Bronchial epithelial cell (primary cell): ENCODE measurements at regions not wholly inside any gene's neighbourhood (a gene's known extent, or its start where the extent isn't known, plus 50 kb on each side); places are given as distances from the start of the nearest gene placed in this dataset.

Source experiments
- DNase-seq: peaks from one replicate; pipeline ENCODE4 v3.0.0-alpha.2; 2010; ENCODE audit warnings: low read depth
- FAIRE-seq: peaks from 2 replicates; lab custom pipeline; 2011; peaks lifted over from hg19 to GRCh38; lab: Jason Lieb, UNC
- H3K27me3 ChIP-seq: 2 replicates; pipeline ENCODE4 v1.5.1; 2011; ENCODE audit warnings: low read length; ENCODE audit not compliant: control insufficient read depth, insufficient read depth
- H3K36me3 ChIP-seq: 2 replicates; pipeline ENCODE4 v1.5.1; 2011; ENCODE audit warnings: low read length; ENCODE audit not compliant: control insufficient read depth, insufficient read depth
- H3K4me3 ChIP-seq: 2 replicates; pipeline ENCODE4 v1.5.1; 2011; ENCODE audit warnings: mild to moderate bottlenecking, low read depth, low read length, control low read depth
- TF ChIP-seq, protein P1 (sequence below): IDR thresholded peaks from 2 replicates; pipeline ENCODE4 v1.5.1; 2011; ENCODE audit warnings: mild to moderate bottlenecking, moderate library complexity, low read length, control low read depth, inconsistent platforms; ENCODE audit not compliant: insufficient read depth, severe bottlenecking

DNA sequence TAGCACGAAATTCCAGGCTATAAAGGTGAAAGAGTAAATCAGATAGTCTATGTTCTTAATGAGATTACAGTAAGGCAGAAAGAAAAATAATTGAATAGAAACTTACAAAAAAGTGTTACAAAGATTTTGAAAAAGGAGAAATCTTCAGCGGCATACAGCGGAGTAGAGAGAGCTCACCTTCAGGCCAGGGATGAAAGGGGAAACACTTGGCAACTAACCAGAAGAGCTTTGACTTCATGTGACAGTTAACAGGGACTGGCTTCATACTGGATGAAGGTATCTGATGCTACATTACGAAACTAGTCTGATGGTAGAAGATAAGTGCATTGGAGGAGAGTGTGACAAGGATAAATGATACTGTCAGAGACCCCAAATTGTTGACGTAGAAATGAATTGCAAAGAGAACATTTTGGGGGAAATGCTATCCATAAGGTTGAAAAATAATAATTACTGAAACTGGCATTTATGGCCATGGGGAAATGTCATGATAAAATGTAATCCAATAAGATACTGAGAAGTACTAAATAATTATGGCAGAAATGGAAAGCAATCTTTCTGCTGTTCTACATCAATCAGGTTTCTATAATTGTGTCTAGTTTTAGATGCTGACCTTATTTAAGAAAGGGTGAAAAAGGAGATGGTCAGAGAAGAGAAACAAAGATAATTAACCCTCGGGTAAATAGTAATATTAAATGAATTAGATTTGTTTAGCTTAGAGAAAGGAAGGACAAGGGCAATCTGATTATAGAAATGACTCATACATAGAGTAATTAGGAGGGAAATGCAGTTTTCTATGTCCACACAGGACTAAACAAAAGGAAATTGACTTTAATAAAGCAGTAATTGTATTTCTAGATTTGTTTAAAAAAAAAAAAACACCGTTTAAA, 808.7 kb downstream of the NCAM2 start:
- TF ChIP-seq, protein P1, sequence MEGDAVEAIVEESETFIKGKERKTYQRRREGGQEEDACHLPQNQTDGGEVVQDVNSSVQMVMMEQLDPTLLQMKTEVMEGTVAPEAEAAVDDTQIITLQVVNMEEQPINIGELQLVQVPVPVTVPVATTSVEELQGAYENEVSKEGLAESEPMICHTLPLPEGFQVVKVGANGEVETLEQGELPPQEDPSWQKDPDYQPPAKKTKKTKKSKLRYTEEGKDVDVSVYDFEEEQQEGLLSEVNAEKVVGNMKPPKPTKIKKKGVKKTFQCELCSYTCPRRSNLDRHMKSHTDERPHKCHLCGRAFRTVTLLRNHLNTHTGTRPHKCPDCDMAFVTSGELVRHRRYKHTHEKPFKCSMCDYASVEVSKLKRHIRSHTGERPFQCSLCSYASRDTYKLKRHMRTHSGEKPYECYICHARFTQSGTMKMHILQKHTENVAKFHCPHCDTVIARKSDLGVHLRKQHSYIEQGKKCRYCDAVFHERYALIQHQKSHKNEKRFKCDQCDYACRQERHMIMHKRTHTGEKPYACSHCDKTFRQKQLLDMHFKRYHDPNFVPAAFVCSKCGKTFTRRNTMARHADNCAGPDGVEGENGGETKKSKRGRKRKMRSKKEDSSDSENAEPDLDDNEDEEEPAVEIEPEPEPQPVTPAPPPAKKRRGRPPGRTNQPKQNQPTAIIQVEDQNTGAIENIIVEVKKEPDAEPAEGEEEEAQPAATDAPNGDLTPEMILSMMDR = no peak
- FAIRE-seq = no peak

DNA sequence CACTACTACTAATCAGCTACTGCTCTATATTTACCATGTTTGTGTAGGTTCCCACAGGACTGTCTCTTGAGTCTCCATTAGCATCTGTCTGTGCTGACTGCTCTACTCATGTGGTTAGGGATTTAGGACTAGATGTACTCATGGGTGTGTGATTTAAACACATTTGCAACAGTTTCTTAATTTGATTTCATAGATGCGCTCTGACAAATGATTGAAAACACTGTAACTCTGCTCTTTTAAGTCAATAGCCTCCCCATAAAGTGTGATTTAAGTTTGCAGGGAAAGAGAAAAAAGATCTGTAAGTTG, 809.3 kb downstream of the NCAM2 start:
- Histone ChIP-seq H3K4me3 (no peak overlapping the region), H3K27me3 (no peaks in the 10 kb centered on the region), H3K36me3 (no peaks in the 10 kb centered on the region)
- FAIRE-seq = no peak
- TF ChIP-seq, protein P1 = no peak
- no peak for DNase-seq

More for the DNA sequence above, 808.7 kb downstream of the NCAM2 start:
- no peaks in the 10 kb centered on the region for H3K36me3 ChIP-seq
- H3K27me3 ChIP-seq = no peaks in the 10 kb centered on the region
- H3K4me3 ChIP-seq = no peak overlapping the region
- DNase-seq = no peak

DNA sequence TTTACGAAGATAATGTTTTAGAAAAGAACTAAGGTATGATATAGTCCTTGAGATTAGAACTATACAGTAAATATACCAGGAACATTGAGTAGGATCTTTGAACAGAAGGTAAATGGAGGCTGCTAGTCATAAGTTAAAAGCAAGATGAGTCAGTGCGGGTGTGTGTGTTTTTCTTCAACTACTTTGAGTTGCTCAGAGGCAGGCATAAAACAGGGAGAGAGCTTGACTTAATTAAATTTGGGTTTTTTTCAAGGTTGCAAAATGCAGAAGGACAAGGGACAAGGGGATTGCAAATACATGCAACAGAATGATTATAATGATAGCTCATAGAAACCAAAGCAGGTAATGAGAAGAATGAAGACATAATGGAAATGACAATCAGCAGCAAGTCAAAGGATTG, 815.1 kb downstream of the NCAM2 start:
- no peaks in the 10 kb centered on the region for H3K36me3 ChIP-seq
- FAIRE-seq (no peak), DNase-seq (no peak)
- TF ChIP-seq, protein P1 = no peak
- no peak overlapping the region for H3K4me3 ChIP-seq
- no peaks in the 10 kb centered on the region for H3K27me3 ChIP-seq

DNA sequence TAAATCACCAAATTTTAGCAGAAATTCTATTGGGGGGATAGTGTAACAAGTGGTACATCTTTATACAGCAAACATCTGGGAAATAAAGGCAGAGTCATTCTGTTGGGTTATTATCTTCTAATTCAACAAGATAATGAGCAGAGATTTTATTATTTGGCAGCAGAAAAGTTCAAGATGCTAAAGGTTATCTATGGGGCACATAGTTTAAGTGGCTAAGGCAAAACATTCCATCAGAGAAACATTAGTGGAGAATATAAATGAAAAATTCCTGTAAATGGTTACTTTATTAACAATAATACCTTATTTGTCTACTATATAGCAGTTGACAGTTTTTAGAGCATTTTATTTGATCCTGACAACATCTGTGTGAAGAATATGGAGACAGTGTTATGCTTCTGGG, 815.7 kb downstream of the NCAM2 start:
- Histone ChIP-seq H3K27me3 (no peaks in the 10 kb centered on the region), H3K4me3 (no peak overlapping the region), H3K36me3 (no peaks in the 10 kb centered on the region)
- FAIRE-seq = no peak
- no peak for DNase-seq
- TF ChIP-seq, protein P1 = no peak

DNA sequence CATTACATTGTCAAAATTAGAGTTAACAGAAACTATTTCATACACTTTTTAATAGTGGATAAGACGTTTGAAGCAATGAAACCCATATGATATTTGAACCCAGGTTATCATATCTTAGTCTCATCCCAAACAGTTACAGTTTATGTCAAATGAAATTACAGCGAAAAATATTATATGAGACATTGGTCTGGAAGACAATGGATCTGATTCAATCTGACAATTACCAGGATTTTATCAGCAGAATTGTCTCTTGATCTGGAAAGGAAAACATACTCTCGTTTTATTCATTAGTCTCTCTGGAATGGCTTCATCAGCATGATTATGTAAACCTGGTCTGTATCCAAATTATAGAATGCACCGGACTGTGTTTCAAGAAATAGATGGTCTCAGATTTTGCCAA, 818.6 kb downstream of the NCAM2 start:
- DNase-seq (no peak), FAIRE-seq (no peak)
- H3K36me3 ChIP-seq = no peaks in the 10 kb centered on the region
- TF ChIP-seq, protein P1 = no peak
- H3K4me3 ChIP-seq = no peak overlapping the region
- no peaks in the 10 kb centered on the region for H3K27me3 ChIP-seq

DNA sequence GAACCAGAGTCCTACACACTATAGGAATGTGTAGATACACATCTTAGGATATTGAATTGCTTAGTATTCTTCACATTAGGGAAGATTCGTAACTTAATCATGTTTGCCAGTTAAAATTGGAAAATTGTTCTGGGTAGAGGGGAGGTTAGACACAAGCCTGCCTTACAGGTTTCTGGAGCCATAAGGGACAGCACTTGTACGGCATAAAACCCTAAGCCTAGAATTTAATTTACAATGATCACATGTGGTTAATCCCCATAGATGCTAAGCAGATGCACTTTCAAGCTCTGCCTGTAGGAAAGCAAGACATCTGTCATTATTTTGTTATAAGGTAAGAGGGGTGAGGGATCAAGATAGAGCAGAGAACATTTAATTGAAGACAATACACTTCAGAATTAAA, 820.7 kb downstream of the NCAM2 start:
- TF ChIP-seq, protein P1 = no peak
- DNase-seq = no peak
- no peak overlapping the region for H3K4me3 ChIP-seq
- no peaks in the 10 kb centered on the region for H3K36me3 ChIP-seq
- no peaks in the 10 kb centered on the region for H3K27me3 ChIP-seq
- no peak for FAIRE-seq
